ENCODE measurements at regions not wholly inside any gene's neighbourhood (a gene's known extent, or its start where the extent isn't known, plus 50 kb on each side); places are given as distances from the start of the nearest gene placed in this dataset.

DNA sequence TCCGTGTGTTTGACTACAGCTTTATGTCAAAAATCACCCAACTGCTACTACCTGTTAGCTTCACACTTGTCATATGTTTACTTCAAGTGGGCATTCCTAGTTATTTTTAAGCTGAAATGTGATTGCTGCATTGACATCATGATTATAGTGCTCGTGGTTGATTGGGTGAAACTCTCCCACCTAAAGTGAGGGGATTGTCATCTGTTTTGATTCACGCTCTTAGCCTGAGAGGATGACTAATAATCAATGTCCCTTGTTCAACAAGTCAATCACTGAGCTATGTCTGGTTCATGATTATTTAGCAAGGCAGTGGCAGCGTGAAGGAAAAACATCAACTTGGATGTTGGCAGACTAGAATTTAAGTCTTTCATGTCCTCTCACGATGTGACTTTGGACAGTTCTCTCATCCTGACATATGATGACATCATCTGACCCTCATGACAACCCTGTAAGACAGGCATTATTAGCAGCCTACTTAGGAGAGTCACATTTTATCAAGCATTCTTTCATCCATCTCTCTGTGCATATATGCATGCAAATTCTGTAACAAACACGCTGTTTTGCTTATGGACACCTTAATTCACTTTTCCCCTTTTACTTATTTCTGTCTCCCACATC lies 352.6 kb upstream of the ZMIZ1 start:
- no peak for DNase-seq (ENCODE audit: low read depth)

DNA sequence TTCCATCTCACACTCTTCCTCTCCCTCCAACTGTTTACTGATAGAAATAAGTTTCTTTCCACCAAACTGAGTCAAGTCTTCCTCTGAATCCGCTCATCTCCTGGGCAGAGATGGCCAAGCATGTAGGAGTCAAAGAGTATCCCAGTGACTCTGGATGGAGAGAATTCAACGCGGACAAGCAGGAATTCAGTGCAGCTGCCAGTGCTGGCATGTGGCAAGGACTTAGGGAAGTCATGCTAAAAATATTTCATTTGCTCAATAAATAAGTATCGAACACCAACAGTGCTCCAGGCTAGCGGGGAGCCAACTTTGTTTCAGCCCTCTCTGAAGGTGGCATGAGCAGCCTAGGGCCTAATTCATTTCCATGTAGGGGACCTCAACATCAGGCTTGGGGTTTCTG lies 351.6 kb upstream of the ZMIZ1 start:
- no peak for DNase-seq (ENCODE audit: low read depth)

DNA sequence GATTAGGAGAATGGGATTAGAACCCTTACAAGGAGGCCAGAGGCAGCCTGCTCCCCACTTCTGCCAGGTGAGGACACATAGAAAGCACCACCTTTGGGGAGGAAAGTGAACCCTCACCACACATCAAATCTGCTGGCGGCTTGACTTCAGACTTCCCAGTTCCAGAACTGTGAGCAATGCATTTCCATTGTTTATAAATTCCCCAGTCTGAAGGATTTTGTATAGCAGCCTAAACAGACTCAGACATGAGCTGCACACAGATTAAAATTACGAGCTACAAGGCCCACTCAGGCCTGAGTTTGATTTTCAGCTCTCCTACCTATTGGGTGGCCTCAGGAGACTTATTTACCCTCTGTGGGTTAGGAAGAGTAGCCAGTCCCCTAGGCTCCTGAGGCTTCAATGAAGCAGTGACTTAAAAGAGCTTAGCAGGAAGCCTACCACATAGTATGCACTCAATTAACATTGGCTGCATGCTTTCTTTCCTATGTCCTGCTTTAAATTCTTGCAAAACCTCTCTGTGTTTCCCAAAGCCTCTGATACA lies 350.7 kb upstream of the ZMIZ1 start:
- DNase-seq (ENCODE audit: low read depth), result no peak

DNA sequence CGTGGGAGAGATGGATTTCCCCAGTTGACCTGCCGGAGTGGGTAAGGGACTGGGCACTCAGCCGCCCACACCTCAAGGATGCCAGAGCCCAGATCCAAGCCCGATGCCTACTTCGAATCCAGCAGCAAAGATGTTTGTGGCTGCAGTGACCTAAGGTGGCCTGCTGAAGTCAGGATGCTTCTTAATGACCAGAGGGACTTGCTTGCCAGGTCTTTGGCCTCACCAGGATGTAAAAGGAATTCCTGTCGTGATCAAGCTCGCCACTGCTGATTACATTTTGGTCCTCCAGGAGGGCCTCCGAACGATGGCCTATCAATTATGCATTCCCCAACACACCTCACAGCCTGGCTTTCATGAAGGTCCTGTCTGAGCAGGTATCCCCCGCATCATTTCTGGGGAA lies 349.5 kb upstream of the ZMIZ1 start:
- no peak for DNase-seq (ENCODE audit: low read depth)

DNA sequence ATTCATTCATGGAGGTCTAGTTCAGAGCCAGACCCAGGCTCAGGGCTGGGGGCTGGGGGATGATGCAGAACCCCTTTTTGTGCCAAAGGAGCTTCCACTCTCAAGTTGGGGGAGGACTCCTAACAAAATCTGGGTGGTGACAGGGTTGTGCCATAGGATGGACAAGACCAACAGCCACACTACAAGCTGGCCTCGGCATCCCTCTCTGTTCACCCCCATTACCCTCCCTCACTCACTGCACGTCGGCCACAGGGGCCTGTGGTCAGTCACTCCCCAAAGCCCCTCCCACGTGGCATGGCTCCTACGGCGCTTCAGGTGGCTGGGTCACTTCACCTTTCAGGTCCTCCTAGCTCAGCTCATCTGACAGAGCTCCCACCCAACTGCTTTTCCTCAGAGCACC lies 348.7 kb upstream of the ZMIZ1 start:
- DNase-seq (ENCODE audit: low read depth), result no peak

DNA sequence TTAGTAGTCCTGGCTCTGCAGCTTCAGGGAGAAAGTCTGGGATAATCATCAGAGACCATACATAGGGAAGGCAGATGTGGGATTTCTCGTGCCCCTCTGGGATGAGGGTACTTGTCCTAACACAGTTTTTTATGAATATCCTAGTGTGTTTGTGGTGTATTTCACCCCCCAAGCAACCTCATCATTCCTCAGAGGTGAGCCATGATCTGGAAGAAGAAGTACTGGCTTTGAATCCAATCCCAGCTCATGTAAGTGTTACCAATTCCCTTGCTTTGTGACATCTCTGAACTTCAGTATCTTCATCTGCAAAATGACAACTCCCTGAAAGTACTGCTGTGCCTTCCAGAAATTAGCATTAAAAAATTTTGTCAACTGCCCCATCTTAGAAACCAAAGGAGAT lies 347.5 kb upstream of the ZMIZ1 start:
- no peak for DNase-seq (ENCODE audit: low read depth)

DNA sequence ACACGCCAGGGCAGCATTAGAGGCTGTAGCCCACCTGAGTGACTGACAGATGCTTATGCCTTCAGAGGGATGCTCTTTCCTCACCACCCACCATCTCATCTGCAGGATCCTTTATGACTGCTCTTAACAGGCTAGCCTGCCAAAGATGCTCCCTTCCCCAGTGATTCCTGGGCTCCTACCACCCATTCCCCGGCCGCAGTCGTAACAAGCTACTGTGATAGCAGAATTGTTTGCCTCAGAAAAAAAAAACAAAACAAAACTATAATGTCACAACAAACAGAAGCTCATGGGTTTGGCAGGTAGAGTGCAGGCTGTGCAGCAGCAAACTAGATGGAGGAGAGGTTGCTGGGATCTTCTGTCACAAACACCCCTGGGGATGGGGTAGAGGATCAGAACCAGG lies 343.9 kb upstream of the ZMIZ1 start:
- no peak for DNase-seq (ENCODE audit: low read depth)

DNA sequence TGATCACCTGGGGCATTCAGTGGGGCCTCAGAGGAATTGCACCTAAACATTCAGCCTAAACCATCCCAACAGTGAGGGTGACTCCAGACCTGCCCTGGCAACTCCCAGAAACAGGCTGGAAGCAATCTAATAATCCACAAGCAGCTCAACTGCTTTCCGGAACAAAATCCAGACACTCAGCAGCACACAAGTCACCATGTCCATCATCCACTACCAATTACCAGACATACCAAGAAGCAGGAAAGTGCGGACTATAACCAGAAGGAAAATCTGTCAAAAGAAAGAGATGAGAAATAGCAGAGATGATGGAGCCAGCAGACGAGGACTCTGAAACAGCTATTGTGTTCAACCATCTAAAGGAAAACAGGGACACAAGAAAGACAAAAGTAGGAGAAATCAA lies 342.6 kb upstream of the ZMIZ1 start:
- DNase-seq (ENCODE audit: low read depth), result no peak

DNA sequence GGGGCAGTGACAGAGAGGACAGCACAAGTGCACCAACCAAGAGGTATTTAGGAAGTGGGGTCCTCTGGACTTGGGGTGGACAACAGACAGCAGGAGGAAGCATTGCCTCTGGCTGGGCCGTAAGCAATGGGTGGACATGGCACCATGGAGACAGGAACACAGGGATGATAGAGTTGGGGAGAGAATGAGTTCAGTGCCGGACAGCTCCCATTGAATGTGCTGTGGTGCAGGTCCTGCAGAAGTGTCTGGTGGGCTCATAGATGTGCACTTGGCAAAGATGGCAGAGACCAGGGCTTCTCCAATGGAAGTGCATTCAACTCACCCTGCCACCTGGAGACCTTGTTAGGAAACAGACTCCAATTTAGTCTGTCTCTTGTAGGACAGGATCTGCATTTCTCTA lies 341.5 kb upstream of the ZMIZ1 start:
- no peak for DNase-seq (ENCODE audit: low read depth)

DNA sequence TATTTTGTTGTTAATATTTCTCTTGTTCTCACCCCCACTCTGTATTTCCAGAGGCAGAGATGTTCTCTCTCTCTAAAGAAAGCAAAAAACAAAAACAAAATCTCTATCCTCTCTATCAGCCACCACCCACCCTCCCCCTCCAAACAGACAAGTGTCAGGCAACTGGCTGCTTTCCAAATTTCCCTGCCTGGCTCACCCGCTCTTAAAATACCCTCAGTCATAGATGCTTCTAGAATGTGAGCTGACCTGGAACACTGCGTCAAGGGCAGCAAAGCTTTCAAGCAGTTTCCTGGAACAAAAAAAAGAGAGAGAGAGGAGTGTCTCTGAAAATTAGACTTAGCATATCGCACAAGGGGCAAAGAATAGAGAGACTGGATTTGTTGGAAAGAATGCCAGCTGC lies 341.0 kb upstream of the ZMIZ1 start:
- no peak for DNase-seq (ENCODE audit: low read depth)

DNA sequence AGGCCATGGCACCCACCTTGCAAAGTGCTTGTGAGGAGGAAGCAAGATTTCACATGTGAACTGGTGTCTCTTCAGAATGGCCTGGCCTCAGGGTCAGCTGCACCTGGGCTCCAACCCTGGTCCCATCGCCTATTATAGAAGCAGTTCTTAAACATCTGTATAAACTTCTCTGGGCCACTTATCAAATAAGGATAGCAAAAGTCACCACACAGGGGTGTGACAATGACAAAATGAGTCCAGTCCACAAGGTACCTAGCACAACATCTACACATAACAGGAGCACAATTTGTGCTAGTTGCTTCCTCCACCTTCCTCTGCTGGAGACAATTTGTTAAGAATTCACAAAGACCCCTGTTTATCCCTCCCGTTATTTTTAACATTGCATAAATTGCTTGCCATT lies 340.6 kb upstream of the ZMIZ1 start:
- DNase-seq (ENCODE audit: low read depth), result no peak

DNA sequence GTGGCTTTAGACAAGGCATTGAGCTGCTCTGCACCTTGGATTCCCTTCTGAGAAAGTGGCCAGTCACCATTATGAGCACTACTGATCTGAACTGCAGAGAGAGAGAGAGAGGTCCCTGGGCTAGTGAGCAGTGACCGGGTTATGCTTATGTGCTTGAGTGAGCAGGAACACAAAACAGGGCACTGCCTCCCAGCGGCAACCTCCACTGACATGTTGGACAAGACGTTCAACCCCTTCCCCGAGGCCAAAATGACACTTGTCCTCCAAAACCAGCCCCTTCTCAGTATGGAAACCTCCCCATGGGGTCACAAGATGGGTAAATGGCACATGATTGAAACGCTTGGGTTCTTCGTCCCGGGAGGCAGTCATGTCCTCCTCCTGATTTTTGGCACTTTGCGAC lies 339.4 kb upstream of the ZMIZ1 start:
- no peak for DNase-seq (ENCODE audit: low read depth)

DNA sequence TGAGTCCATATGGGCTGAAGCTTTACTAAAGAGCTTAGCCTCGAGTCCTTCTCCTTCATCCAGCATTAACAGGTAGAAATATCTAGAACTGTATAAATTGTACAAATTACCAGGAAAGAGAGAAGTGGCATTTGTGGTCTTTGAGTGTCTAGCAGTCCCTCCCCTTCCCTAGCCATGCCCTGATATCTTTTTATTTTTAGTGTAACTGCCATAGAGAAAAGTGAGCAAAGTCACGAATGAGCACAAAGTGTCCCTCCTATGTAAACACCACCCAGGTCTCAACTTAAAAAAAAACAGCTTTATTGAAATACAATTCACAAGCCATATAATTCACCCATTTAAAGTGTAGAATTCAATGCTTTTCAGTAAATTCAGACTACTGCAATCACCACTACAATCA lies 339.0 kb upstream of the ZMIZ1 start:
- no peak for DNase-seq (ENCODE audit: low read depth)

DNA sequence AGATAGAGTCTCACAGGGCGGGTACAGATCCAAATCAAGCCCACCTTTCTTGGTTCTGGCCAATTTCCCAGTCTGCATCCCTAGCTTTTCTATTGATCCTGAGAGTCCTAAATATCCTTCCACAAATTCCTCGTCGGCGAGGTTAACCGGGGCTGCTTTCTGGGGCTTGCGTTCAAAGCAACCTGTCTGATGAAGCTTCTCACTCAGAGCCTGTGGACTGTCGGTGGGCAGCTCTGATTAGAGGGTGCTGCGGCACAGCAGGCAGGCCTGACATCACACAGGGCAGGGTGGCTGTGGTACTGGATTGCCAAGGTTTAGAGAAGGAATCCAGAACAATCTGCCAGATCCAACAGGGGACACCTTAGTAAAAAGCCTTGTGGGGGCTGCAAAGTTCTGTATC lies 338.0 kb upstream of the ZMIZ1 start:
- no peak for DNase-seq (ENCODE audit: low read depth)

DNA sequence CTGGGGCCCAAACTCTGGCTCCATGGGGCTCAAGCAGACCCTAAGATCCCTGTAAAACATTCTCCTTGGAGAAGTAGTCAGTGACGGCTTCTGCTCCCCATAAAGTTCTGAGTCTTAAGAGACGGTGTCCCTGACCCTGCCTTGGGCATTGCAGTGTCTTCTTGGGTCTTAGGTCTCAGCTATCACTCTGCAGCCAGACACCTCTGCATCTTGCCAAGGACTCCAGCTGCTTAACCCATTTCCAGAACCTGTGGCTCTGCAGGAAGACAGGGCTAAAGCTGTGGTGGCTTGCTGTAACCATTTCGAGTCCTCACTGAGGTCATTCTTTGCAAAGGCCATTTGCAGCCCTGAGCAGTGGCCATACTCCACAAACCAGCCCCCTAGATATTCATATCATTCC lies 337.1 kb upstream of the ZMIZ1 start:
- DNase-seq (ENCODE audit: low read depth), result no peak

DNA sequence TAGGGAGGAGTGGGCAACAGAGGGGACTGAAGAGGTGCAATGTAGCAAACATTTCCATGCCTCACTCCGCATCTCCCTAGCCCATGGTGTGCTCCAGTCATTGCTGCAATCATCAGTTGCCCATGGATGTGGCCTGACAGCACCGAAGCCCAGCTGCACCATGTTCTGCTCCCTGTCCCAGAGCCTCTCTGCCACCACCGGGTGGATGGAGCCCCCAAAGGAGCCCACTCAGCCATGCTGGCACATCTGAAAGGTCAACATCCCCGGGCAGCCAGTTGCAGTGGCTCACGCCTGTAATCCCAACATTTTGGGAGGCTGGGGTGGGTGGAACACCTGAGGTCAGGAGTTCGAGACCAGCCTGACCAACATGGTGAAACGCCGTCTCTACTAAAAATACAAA lies 336.4 kb upstream of the ZMIZ1 start:
- no peak for DNase-seq (ENCODE audit: low read depth)

DNA sequence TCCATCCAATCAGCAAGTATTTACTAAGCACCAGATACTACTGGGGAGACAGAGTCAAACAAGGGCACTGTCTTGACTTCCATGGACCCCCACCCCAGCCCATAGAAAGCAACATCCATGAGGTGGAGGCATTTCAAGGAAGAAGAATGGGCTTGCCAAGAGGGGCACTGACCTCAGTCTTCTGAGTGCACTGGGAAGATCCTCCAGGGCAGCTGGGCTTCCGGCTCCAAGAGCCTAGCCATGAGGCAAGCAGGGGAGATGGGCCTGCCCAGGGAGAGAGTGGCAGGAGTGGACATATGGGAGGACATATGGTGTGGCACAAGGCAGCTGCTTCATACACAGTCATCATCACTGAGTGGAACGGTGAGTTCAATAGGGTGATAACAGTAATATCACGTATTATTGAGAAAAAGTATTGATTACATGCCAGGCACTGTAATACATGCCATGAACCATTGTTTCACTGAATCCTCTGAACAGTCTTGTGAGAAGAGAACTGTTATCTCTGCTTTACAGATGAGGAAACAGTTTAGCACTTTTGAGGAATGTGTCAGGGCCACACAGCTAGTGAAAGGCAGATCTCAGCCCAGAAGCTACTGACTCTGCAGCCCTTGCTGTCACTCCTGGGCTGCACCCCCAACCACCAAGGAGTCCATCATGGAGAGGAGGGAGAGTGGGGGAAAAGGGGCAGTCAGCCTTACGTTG lies 331.7 kb upstream of the ZMIZ1 start:
- DNase-seq (ENCODE audit: low read depth), result no peak

DNA sequence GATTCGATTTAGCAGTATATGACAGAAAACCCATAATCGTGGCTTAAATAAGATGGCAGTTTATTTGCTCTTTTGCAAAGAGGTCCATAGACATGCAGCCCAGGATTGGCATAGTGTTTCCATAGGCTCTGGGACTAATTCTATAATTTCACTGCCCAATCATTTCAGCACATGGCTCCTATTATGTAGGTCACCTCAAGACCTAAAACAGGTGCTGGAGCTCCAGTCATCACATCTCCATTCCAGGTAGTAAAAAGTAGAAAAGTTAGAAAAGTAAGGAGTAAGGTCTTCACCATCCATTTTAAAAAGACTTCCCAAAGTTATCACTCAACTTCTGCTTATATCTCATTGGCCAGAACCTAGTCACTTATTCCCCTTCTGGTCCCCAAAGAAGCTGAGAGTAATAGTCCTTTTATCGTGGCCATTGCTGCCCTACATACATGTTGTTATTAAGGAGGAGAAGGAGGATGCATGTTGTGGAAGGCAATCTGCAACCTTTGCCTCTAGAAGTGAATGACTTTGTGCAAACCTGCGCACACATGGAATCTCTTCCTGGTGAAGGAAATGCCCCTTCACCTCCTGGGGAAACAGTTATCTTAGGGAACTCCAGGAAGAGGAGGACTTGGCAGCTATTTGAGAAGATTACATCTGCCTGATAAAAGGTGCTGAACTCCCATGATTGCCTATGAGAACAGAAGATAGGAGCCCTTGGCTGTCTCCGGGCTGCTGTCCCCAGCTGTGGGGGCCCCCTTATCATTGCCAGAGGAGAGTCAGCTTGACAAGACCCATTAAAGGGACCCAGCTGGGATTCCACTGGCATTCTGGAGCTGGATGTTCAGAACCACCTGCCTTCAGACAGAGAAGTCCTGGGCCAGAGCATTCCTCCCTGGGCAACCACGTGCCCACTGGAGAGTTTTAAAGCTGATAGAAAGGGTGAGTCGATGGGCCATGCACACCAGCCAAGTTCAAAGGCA lies 330.6 kb upstream of the ZMIZ1 start:
- no peak for DNase-seq (ENCODE audit: low read depth)

DNA sequence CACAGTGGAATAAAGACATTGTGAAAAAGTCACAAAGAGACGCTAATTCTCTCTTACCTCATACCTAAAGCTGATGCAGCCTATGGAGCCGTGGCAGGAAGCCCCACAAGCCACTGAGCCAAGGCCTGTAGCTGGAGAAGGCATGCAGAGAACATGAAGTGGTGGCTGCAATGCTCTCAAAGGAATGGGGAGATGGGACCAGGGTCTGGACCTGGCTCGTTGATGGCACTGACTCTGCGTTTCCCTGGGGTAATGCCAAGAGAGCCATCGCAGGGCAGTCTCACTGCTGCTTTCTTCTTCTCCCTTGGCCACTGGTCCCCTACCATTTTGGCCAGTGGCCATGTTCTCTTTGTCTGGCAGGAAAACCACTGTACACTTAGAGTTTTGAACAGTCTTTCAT lies 329.9 kb upstream of the ZMIZ1 start:
- DNase-seq (ENCODE audit: low read depth), result no peak

DNA sequence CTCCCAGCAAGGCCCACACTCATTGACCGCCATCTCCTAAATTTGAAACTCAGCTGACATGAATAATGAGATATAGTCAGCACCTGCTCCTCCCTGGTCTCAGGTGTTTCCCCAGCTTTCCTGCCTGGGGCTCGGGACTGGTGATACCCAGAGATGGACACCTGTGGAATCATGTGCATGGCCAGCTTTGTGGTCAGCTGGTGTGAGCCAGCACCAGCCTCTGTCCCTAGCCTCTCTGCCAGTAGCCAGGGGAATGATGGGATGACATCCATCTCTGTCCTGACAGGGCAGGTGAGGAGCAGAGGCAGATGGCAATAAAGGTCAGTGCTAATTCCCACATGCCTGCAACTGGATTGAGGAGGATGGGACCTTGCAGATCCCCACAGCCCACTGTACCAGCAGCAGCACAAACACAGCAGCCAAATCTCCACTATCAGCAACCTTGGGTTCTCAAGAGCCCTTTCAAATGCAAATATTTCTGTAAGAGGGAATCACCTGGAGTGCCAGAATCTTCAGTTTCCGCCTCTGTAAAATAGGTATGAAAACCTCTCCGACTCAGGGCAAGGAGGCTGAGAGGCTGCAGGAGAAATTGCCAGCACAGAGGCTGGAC lies 329.2 kb upstream of the ZMIZ1 start:
- no peak for DNase-seq (ENCODE audit: low read depth)

DNA sequence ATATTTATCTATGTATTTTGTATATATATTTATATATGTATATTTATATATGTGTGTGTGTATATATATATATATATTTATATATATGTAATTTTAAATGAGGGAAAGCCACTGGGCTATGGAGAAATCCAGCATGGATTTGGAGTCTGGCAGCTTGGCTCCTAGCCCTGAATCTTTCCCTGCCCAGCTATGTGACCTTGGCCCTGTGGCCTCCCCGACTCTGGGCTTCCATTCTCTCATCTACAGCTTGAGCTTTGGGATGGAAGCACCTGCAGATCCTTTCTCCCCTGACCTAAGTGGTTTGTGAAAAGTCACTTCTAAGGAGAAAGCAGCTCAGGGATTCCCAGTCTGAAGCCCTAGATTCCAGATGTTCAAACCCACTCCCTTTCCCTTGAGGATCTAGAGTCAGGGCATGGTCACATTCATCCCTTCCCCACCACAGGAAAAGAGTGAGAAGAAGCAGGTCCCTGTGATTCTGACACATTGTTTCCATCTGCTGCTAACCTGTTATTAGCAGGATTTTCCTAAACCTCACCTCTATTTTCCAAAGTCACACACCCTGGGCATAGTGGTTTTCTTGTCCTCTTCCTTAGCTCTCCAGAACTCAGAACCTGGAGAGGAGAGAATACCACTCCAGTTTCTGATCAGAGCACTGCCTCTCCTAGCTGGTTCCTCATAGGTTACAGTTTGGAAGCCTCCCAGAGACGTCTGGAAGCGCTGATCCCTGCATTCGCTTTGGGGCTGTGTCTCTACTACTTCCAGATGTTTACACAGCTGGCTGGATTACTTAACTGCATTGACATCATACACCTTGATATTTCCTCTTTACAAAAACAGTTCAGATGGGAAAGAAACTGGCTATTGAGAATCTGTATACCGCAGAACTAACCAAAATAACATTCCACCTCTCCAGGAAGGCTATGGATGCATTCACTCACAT lies 327.5 kb upstream of the ZMIZ1 start:
- no peak for DNase-seq (ENCODE audit: low read depth)

Data from activated gamma-delta T cell treated with anti-CD3 and anti-CD28 coated beads, Interleukin-2, amount 50 U/mL, for 16 hours (primary cell).